Calu3 (cell line): ENCODE measurements at regions not wholly inside any gene's neighbourhood (a gene's known extent, or its start where the extent isn't known, plus 50 kb on each side); places are given as distances from the start of the nearest gene placed in this dataset.

Experiments
- BruUV-seq: library from RNA; stranded (reverse); fragments of 400-500 nt; replicated peaks from 2 replicates; lab custom pipeline; 2021; lab: Mats Ljungman, UMichigan
- CTCF ChIA-PET: fragments of 300-600 bp; sonication (Branson Sonifier 250); formaldehyde crosslinking; loops from one replicate; lab custom pipeline; 2022; ENCODE audit warnings: antibody characterized with exemption; lab: Charles Lee
- DNase-seq: peaks from one replicate; pipeline ENCODE4 v3.0.0; 2022
- H3K27ac Mint-ChIP-seq: one replicate; pipeline ENCODE4 v1.8.0; 2022; ENCODE audit warnings: mixed read lengths; ENCODE audit not compliant: unreplicated experiment
- H3K27me3 Mint-ChIP-seq: one replicate; pipeline ENCODE4 v1.8.0; 2022; ENCODE audit warnings: mixed read lengths; ENCODE audit not compliant: unreplicated experiment
- H3K36me3 Mint-ChIP-seq: one replicate; pipeline ENCODE4 v1.8.0; 2022; ENCODE audit warnings: mild to moderate bottlenecking, moderate library complexity, mixed read lengths; ENCODE audit not compliant: insufficient read depth, unreplicated experiment
- H3K4me1 Mint-ChIP-seq: one replicate; pipeline ENCODE4 v1.8.0; 2022; ENCODE audit warnings: mild to moderate bottlenecking, low read depth, mixed read lengths; ENCODE audit not compliant: unreplicated experiment
- H3K4me3 Mint-ChIP-seq: one replicate; pipeline ENCODE4 v1.8.0; 2022; ENCODE audit warnings: mild to moderate bottlenecking, low read depth, moderate library complexity, mixed read lengths; ENCODE audit not compliant: unreplicated experiment
- H3K9me3 Mint-ChIP-seq: one replicate; pipeline ENCODE4 v1.8.0; 2022; ENCODE audit warnings: low read depth, mixed read lengths; ENCODE audit not compliant: unreplicated experiment
- CTCF ChIP-seq: fragments of 200-600 bp; IDR thresholded peaks from one replicate; pipeline ENCODE4 v1.8.0; 2022; ENCODE audit warnings: antibody characterized with exemption; ENCODE audit not compliant: unreplicated experiment
- intact Hi-C: fragments of 100-400 bp; cut with micrococcal nuclease; formaldehyde crosslinking; loops from one replicate; pipeline ENCODE4 v1.10.0; 2022; ENCODE audit not compliant: unreplicated experiment

- CTCF ChIA-PET = no interaction called here
- H3K4me3 Mint-ChIP-seq = no peak overlapping the region
- BruUV-seq = no TSS peak
- no peaks in the 10 kb centered on the region for H3K4me1 Mint-ChIP-seq
- DNase-seq = no peak
- no peak overlapping the region for H3K27ac Mint-ChIP-seq
- H3K27me3 Mint-ChIP-seq = peaks cover 80% of the 10 kb centered on the region
- intact Hi-C loops = no loop called here
- H3K9me3 Mint-ChIP-seq = peaks cover 3% of the 10 kb centered on the region
- no peak for TF ChIP-seq CTCF
- no peaks in the 10 kb centered on the region for H3K36me3 Mint-ChIP-seq
Observed at GRCh38 chr11:76278526-76278925, 72.2 kb upstream of the WNT11 start.

- Mint-ChIP-seq H3K27me3 (peaks cover 74% of the 10 kb centered on the region), H3K4me1 (no peaks in the 10 kb centered on the region), H3K4me3 (no peak overlapping the region), H3K9me3 (peaks cover 3% of the 10 kb centered on the region), H3K36me3 (no peaks in the 10 kb centered on the region), H3K27ac (no peak overlapping the region)
- TF ChIP-seq CTCF = no peak
- no TSS peak for BruUV-seq
- CTCF ChIA-PET = no interaction called here
- DNase-seq = no peak
- intact Hi-C loops = no loop called here
Observed at GRCh38 chr11:76277298-76278175, 71.2 kb upstream of the WNT11 start.

GRCh38 chr11:76276781-76277155 lies 70.5 kb upstream of the WNT11 start:
- Mint-ChIP-seq H3K9me3 (peaks cover 3% of the 10 kb centered on the region), H3K36me3 (no peaks in the 10 kb centered on the region), H3K27me3 (peaks cover 66% of the 10 kb centered on the region), H3K27ac (no peak overlapping the region), H3K4me3 (no peak overlapping the region), H3K4me1 (no peaks in the 10 kb centered on the region)
- intact Hi-C loops = no loop called here
- TF ChIP-seq CTCF = no peak
- CTCF ChIA-PET = no interaction called here
- no TSS peak for BruUV-seq
- no peak for DNase-seq

GRCh38 chr11:76276046-76276780 lies 69.9 kb upstream of the WNT11 start:
- CTCF ChIA-PET = no interaction called here
- Mint-ChIP-seq H3K27ac (no peak overlapping the region), H3K9me3 (peaks cover 3% of the 10 kb centered on the region), H3K36me3 (no peaks in the 10 kb centered on the region), H3K4me3 (no peak overlapping the region), H3K27me3 (peaks cover 60% of the 10 kb centered on the region), H3K4me1 (no peaks in the 10 kb centered on the region)
- BruUV-seq = no TSS peak
- intact Hi-C loops = no loop called here
- DNase-seq = no peak
- no peak for TF ChIP-seq CTCF
